PC-3 (cell line): ENCODE measurements at regions not wholly inside any gene's neighbourhood (a gene's known extent, or its start where the extent isn't known, plus 50 kb on each side); places are given as distances from the start of the nearest gene placed in this dataset.

Experiments
- ATAC-seq: fragments of 200-7000 bp; cut with Tn5 transposase; 2 replicates; pipeline ENCODE4 v1.9.1; 2020; ENCODE audit warnings: mild to moderate bottlenecking, moderate library complexity
- BruUV-seq: library from RNA; stranded (reverse); fragments of 400-500 nt; replicated peaks from 2 replicates; lab custom pipeline; 2021; lab: Mats Ljungman, UMichigan
- CTCF ChIA-PET: fragments of 300-600 bp; sonication (Branson Sonifier 250); formaldehyde crosslinking; loops from one replicate; lab custom pipeline; 2022; ENCODE audit warnings: antibody characterized with exemption; lab: Charles Lee
- POLR2A ChIA-PET: fragments of 300-600 bp; sonication (Branson Sonifier 250); formaldehyde crosslinking; loops from one replicate; lab custom pipeline; 2022; ENCODE audit warnings: antibody characterized with exemption; ENCODE audit not compliant: unreplicated experiment; lab: Charles Lee
- DNase-seq: peaks from one replicate; pipeline ENCODE4 v3.0.0-alpha.2; 2015
- H2AFZ ChIP-seq: fragments of 300-600 bp; sonication (generic); 2 replicates; pipeline ENCODE4 v1.6.0; 2016; ENCODE audit warnings: antibody characterized with exemption, low read length
- H3F3A ChIP-seq: fragments of 300-600 bp; sonication (generic); one replicate; pipeline ENCODE4 v1.6.0; 2017; ENCODE audit warnings: antibody characterized with exemption, low read length, control low read depth, mild to moderate bottlenecking; ENCODE audit not compliant: unreplicated experiment
- H3K27ac ChIP-seq: fragments of 300-600 bp; sonication (generic); 2 replicates; pipeline ENCODE4 v1.5.1; 2016; ENCODE audit warnings: mild to moderate bottlenecking, low read length
- H3K27me3 ChIP-seq: fragments of 300-600 bp; sonication (generic); 2 replicates; pipeline ENCODE4 v1.6.1; 2016; ENCODE audit warnings: low read length, mixed read lengths
- H3K36me3 ChIP-seq: fragments of 300-600 bp; sonication (generic); 2 replicates; pipeline ENCODE4 v1.6.1; 2016; ENCODE audit warnings: low read depth, mixed run types, low read length, mixed read lengths
- H3K4me1 ChIP-seq: fragments of 300-600 bp; sonication (generic); 2 replicates; pipeline ENCODE4 v1.5.1; 2016; ENCODE audit warnings: low read length; ENCODE audit not compliant: insufficient read depth
- H3K4me2 ChIP-seq: fragments of 300-600 bp; sonication (generic); 2 replicates; pipeline ENCODE4 v1.6.0; 2016; ENCODE audit warnings: low read length
- H3K4me3 ChIP-seq: fragments of 300-600 bp; sonication (generic); 2 replicates; pipeline ENCODE4 v1.5.1; 2016; ENCODE audit warnings: mild to moderate bottlenecking, low read length, mixed read lengths
- H3K79me2 ChIP-seq: fragments of 300-600 bp; sonication (generic); 2 replicates; pipeline ENCODE4 v1.6.1; 2017; ENCODE audit warnings: low read length, mixed read lengths
- H3K9ac ChIP-seq: fragments of 300-600 bp; sonication (generic); 2 replicates; pipeline ENCODE4 v1.6.0; 2016; ENCODE audit warnings: mild to moderate bottlenecking, low read length
- H3K9me2 ChIP-seq: fragments of 300-600 bp; sonication (generic); replicated peaks from 2 replicates; pipeline ENCODE4 v1.6.1; 2016; ENCODE audit warnings: mixed run types, low read length, mixed read lengths
- H3K9me3 ChIP-seq: fragments of 300-600 bp; sonication (generic); 2 replicates; pipeline ENCODE4 v1.6.1; 2016; ENCODE audit warnings: low read length, mixed read lengths
- H4K20me1 ChIP-seq: fragments of 300-600 bp; sonication (generic); 2 replicates; pipeline ENCODE4 v1.6.1; 2016; ENCODE audit warnings: low read length, mixed read lengths
- EZH2 ChIP-seq: fragments of 300-600 bp; sonication (generic); IDR thresholded peaks from one replicate; pipeline ENCODE4 v1.6.1; 2017; ENCODE audit warnings: antibody characterized with exemption, mild to moderate bottlenecking, low read length; ENCODE audit not compliant: unreplicated experiment
- EZH2phosphoT487 ChIP-seq: fragments of 300-600 bp; sonication (generic); IDR thresholded peaks from 2 replicates; pipeline ENCODE4 v1.6.1; 2018; ENCODE audit warnings: mild to moderate bottlenecking, antibody characterized with exemption, low read length, borderline replicate concordance
- intact Hi-C: fragments of 100-400 bp; cut with micrococcal nuclease; formaldehyde crosslinking; loops from 2 replicates; pipeline ENCODE4 v1.9.0; 2023
- TF ChIP-seq, protein P1 (sequence below): fragments of 300-600 bp; sonication (generic); conservative IDR thresholded peaks from 2 replicates; pipeline ENCODE4 v1.5.1; 2017; ENCODE audit warnings: antibody characterized with exemption, low read depth, mild to moderate bottlenecking, low read length

DNA sequence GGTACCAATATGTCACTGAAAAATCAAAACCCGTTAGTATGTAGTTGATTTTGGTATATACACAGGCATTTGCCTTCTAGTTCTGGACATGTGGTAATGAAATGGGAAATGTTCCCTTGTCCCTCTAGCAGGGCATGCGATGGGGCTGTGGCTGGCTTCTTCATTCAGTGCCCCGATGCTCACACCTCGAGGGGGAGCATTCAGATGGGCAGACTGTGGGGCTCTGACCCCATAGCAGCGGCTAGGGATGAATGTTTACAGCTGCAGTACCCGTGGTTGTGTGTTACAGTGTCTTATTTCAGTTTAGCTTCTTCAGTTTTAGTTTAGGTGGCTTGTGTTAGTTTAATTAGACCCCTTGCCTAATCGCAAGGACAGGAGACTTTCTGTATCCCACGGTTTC lies 1741.0 kb upstream of the PCDH10 start:
- H3K4me2 ChIP-seq, result no peak overlapping the region
- 0 out of 2 replicates have a peak, but pooled peaks cover 4% of the 10 kb centered on the region for H3K9me3 ChIP-seq
- H3K4me1 ChIP-seq, result no peaks in the 10 kb centered on the region
- ATAC-seq, result no peak
- H3K4me3 ChIP-seq, result no peak overlapping the region
- H2AFZ ChIP-seq, result no peak overlapping the region
- no peaks in the 10 kb centered on the region for H3F3A ChIP-seq
- H3K36me3 ChIP-seq, result no peaks in the 10 kb centered on the region
- DNase-seq, result no peak
- intact Hi-C loops, result no loop called here
- H4K20me1 ChIP-seq, result no peaks in the 10 kb centered on the region
- no peaks in the 10 kb centered on the region for H3K9me2 ChIP-seq
- no peaks in the 10 kb centered on the region for H3K79me2 ChIP-seq
- H3K27me3 ChIP-seq, result no peaks in the 10 kb centered on the region
- TF ChIP-seq EZH2 (no peak), EZH2phosphoT487 (no peak)
- TF ChIP-seq, protein P1, sequence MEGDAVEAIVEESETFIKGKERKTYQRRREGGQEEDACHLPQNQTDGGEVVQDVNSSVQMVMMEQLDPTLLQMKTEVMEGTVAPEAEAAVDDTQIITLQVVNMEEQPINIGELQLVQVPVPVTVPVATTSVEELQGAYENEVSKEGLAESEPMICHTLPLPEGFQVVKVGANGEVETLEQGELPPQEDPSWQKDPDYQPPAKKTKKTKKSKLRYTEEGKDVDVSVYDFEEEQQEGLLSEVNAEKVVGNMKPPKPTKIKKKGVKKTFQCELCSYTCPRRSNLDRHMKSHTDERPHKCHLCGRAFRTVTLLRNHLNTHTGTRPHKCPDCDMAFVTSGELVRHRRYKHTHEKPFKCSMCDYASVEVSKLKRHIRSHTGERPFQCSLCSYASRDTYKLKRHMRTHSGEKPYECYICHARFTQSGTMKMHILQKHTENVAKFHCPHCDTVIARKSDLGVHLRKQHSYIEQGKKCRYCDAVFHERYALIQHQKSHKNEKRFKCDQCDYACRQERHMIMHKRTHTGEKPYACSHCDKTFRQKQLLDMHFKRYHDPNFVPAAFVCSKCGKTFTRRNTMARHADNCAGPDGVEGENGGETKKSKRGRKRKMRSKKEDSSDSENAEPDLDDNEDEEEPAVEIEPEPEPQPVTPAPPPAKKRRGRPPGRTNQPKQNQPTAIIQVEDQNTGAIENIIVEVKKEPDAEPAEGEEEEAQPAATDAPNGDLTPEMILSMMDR, result no peak
- no peak overlapping the region for H3K9ac ChIP-seq
- BruUV-seq, result no TSS peak
- ChIA-PET POLR2A (no interaction called here), CTCF (no interaction called here)
- no peak overlapping the region for H3K27ac ChIP-seq

DNA sequence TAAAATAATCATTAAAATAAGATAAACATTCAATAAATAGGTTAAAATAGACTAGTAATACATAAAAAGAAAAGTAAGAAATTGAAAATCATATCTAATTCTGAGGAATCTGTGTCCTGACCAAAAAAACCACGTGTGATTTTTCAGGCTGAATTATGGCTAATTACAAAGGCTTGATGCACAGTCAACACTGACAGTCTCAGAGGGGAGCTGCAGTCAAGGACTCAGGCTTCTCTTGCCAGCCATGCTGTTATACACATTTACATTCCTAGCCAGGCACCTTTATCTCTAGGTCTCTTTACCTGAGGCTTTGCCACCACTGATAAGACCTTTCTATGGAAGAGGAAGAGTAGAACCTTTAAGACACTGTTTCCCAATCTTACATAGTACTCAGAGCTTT lies 1737.7 kb upstream of the PCDH10 start:
- Histone ChIP-seq H3K9ac (no peak overlapping the region), H3K4me2 (no peak overlapping the region), H4K20me1 (no peaks in the 10 kb centered on the region), H3K4me1 (no peaks in the 10 kb centered on the region), H3K36me3 (no peaks in the 10 kb centered on the region), H3K27me3 (no peaks in the 10 kb centered on the region), H3K9me2 (no peaks in the 10 kb centered on the region), H3K79me2 (no peaks in the 10 kb centered on the region), H3F3A (no peaks in the 10 kb centered on the region), H3K27ac (no peak overlapping the region), H2AFZ (no peak overlapping the region), H3K9me3 (0 out of 2 replicates have a peak, but pooled peaks cover 4% of the 10 kb centered on the region), H3K4me3 (no peak overlapping the region)
- BruUV-seq, result no TSS peak
- ChIA-PET CTCF (no interaction called here), POLR2A (no interaction called here)
- ATAC-seq, result no peak
- no peak for DNase-seq
- intact Hi-C loops, result no loop called here
- TF ChIP-seq EZH2 (no peak), EZH2phosphoT487 (no peak)
- TF ChIP-seq, protein P1, result no peak

DNA sequence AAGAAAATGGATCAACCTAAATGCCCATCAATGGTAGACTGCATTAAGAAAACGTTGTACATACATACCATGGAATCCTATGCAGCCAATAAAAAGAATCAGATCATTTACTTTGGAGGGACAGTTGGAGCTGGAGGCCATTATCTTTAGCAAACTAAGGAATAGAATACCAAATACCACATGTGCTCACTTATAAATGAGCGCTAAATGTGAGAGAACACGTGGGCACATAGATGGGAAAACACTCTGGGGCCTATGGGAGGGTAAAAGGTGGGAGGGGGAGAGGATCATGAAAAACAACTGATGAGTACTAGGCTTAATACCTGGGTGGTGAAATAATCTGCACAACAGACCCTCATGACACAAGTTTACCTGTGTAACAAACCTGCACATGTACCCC lies 1729.9 kb upstream of the PCDH10 start:
- Histone ChIP-seq H3K4me3 (no peak overlapping the region), H3F3A (no peaks in the 10 kb centered on the region), H3K9me2 (no peaks in the 10 kb centered on the region), H3K27ac (no peak overlapping the region), H2AFZ (no peak overlapping the region), H4K20me1 (no peaks in the 10 kb centered on the region), H3K79me2 (no peaks in the 10 kb centered on the region), H3K9ac (no peak overlapping the region), H3K4me1 (no peaks in the 10 kb centered on the region), H3K9me3 (no peaks in the 10 kb centered on the region), H3K27me3 (no peaks in the 10 kb centered on the region), H3K36me3 (no peaks in the 10 kb centered on the region), H3K4me2 (no peak overlapping the region)
- BruUV-seq, result no TSS peak
- intact Hi-C loops, result no loop called here
- no peak for ATAC-seq
- TF ChIP-seq EZH2phosphoT487, result no peak
- TF ChIP-seq, protein P1, result no peak
- no peak for TF ChIP-seq EZH2
- CTCF ChIA-PET, result no interaction called here
- POLR2A ChIA-PET, result no interaction called here
- DNase-seq, result no peak
